Left ventricle myocardium superior (tissue), 1 donor: ENCODE measurements at regions not wholly inside any gene's neighbourhood (a gene's known extent, or its start where the extent isn't known, plus 50 kb on each side); places are given as distances from the start of the nearest gene placed in this dataset.

ENCODE experiments used
- ATAC-seq: fragments of 200-7000 bp; cut with Tn5 transposase; one replicate; pipeline ENCODE4 v1.9.1; 2020; ENCODE audit warnings: mild to moderate bottlenecking, moderate library complexity
- DNase-seq: peaks from one replicate; pipeline ENCODE4 v3.0.0-alpha.2; 2020
- intact Hi-C: fragments of 100-400 bp; cut with micrococcal nuclease; formaldehyde crosslinking; loops from one replicate; pipeline ENCODE4 v1.11.0; 2022
- donor health status: DM: no; HTN: yes; CAD: no; lungs with severe emphysema.

DNA sequence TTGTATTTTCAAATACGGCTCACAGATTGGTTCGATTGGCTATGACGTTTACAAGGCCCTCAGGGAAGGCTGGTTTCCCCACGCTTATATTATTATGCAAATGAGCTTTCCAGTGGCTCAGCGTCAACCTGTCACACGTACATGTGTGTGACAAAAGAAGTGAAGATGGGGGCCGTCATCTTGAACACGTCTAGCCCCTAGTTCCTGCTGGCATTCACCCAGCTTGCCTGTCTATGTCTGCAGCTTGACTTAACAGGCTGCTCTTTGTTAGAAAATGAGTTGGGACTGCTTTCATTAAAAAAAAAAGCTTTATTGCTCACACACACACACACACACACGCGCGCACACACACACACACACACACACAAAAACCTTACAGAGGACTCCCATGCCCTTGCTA, 283.6 kb upstream of the CTSO start:
- DNase-seq (no peak), ATAC-seq (no peak)
- intact Hi-C loops, result no loop called here

DNA sequence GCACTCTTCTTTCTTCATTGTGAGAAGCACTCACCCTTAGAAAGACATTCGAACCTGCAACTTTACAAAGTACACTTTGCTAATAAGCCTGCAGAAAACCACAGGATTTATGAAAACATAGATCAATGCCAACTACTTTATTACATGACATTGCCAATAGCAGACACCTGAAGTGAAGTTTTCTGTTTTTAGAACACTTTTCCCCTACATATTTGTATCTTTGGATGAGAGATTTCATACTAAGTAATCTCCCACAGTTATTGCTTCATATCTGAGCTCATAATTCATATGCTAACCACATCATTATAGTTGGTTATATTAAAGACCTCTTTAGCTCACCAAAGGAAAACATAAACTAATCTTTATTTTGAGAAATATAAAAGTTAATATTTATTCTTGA, 276.5 kb upstream of the CTSO start:
- ATAC-seq (no peak), DNase-seq (no peak)
- intact Hi-C loops, result no loop called here

DNA sequence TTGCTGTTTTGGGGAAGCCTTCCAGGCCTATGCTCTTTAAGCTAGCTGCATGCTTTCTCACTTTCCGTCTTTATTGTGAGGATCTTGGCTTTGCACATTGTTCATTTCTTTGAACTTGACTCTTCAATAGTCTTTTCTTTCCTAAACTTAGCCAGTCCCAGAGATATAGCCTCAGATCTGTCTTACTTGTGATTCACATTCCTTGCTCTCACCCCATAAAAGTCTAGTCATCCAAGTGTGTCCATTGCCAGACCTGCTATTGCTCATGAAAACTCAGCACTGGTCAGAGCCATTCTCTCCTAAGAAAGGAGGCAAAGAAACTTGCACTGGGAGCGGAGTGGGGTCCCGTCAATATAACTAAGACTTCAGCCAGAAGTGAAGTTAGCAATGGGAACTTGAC, 275.0 kb upstream of the CTSO start:
- ATAC-seq, result no peak
- no peak for DNase-seq
- intact Hi-C loops, result no loop called here

DNA sequence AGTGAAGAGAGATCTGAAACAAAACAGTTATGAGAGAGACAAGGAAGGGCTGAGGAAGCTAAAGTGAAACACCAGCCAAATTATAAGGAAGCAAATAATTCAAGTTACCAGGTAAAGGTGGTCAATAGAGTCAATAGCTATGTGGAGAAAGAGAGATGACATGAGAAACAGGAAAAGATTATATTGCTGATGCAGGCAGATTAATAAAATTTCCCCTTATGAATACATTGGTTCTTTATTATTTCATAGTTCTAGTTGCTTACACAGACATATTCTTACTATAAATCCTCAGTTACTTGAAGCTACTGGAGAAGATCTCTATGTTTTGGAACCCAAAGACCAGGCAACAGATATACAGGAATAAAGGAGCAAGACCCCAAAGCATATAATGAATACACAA, 273.7 kb upstream of the CTSO start:
- ATAC-seq (no peak), DNase-seq (no peak)
- intact Hi-C loops, result no loop called here

DNA sequence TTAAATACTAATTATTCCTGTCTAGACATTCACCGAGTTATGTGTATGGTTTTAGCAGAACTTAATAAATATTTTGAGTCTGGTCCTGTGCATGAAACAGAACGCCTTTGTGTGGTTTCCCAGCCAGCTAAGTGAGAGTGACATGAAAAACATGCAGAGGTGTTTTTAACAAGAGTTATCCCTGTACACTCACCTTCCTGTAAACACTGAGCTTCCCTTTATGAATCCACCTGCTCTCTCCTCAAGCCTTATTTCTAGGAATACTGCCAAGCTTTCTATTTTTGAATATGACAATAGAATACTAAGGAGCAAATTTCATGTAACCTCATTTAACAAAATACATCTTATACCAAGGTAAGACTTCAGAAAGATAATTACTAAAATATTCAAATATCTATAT, 270.3 kb upstream of the CTSO start:
- intact Hi-C loops, result no loop called here
- ATAC-seq (no peak), DNase-seq (no peak)

DNA sequence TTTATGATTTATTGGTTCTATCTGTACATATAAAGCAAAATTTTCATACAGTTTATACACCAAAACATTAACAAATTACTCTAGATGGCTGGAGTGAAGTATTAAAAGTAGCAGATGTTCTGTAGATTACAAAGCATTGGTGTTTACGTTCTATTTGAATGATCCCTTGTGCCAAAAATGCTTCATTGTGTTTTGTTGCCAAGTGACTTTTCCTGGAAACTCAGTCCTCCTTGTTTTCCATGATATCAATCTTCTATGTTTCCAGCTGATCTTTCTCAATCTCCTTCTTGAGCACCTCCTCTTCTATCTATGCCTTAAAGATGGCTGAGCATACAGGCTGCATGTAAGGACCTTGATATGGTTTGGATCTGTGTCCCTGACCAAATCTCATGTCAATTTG, 263.6 kb upstream of the CTSO start:
- no peak for ATAC-seq
- DNase-seq, result no peak
- intact Hi-C loops, result no loop called here

DNA sequence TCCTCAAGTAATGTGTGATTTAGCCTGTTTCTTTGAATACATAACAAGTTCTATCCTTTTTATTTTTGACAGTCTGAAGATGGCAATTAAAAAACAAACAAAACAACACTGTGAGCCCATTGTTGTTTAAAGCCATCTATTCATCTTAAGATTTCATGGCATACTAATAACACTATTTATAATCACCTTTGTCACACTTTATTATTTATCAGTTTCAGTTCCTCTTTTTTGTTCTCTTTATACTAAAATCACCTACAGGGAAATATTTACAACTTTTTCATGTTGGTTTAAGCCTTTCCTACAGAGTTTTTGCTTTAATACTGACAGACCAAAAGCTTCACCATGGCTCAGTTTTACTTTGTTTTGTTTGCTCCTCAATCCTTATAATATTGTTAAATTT, 247.4 kb upstream of the CTSO start:
- intact Hi-C loops, result no loop called here
- ATAC-seq (no peak), DNase-seq (no peak)

DNA sequence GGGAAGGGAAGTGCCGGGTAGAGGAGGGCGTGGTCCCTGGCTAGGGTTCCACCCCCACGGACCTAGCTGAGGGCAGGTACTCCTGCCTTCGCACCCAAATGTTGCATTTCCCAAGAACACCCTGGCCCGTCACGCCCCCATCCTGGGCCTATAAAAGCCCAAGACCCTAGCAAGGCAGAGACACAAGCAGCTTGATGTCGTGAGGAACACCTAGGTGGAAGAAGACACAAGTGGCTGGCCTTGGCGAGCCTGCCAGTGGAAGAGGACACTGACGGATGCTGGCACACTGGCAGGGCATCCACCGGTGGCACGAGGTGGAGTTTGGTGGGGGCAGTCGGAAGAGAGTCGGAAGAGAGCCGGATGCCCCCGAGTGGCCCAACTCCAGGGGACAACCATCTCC, 244.8 kb upstream of the CTSO start:
- intact Hi-C loops, result no loop called here
- ATAC-seq (no peak), DNase-seq (no peak)

DNA sequence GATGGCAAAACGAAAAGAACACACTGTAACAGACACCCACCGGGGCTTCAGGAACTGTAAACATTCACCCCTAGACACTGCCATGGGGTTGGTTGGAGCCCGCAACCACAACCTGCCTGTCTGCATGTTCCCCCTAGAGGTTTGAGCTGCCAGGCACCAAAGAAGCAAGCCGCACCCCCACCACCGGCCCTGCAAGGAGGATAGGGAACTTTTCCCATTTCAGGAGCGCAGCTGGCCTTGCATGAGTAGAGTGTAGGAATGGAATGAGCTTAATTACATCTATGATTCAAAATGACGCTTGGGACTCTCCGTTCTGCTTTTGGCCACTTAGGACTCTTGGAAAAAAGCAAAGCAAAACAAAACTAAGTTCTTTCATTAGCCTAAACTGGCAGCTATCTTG, 243.6 kb upstream of the CTSO start:
- ATAC-seq (no peak), DNase-seq (no peak)
- intact Hi-C loops, result no loop called here

DNA sequence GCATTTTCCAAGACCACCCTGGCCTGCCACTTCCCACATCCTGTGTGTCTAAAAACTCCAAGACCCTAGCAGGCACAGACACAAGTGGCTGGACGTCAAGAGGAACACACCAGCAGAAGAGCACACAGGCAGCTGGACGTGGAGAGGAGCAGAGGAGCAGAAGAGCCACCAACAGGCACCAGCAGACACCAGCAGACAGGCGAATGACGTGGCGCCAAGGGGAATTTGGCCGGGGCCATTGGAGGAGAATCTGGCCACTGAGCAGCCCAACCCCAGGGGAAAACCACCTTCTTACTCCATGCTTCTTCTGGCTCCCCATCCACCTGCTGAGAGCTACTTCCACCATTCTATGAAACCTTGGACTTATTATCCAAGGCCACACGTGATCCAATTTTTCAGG, 243.1 kb upstream of the CTSO start:
- DNase-seq, result no peak
- ATAC-seq, result no peak
- intact Hi-C loops, result no loop called here

DNA sequence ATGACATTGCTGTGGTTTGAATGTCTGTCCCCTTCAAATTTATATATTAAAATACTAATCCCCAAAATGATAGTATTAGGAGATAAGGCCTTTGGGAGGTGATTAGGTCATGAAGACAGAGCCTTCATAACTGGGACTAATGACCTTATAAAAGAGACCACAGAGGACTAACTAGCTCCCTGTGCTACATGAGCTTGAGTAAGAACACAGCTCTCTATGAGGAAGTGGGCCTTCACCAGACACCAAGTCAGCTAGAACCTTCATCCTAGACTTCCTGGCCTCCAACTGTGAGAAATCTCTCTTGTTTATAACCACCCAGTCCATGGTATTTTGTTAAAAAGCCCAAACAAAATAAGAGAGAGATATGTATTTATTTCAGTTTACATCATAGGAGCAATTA, 242.2 kb upstream of the CTSO start:
- ATAC-seq, result no peak
- DNase-seq, result no peak
- intact Hi-C loops, result no loop called here

DNA sequence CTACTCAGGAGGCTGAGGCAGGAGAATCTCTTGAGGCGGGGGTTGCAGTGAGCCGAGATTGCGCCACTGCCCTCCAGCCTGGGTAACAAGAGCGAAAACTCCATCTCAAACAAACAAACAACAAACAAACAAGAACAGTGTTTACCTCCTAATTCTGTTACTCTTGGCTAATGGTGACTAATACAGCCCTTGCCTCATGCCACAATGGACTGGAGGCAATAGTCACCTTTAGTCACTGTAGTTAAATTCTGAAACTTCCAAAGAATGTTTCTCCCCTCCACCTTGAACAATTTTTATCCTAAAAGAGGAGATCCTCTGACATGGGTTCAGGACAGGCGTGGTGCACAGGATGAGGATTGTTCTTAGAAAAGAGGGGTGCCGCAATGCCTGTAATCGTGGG, 241.2 kb upstream of the CTSO start:
- ATAC-seq (no peak), DNase-seq (no peak)
- intact Hi-C loops, result no loop called here

DNA sequence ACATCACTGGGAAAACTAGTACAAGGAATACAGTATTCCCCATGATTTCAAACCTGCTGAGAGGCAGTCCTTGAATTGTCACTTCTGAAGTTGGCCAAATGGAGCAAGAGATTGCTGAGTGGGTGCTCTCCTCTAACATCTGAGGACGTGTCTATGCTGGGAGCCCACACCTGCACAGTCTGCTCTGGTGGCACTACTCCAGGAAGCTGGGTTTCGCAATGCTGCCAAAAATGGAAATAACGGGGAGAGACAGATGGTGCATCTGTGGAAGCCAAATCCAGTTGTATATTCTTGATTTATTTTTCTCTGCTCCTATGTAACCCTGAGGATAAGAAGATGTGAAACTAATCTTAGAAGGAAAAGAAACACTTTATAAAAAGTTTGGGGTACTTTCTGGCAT, 240.1 kb upstream of the CTSO start:
- ATAC-seq (no peak), DNase-seq (no peak)
- intact Hi-C loops, result no loop called here

DNA sequence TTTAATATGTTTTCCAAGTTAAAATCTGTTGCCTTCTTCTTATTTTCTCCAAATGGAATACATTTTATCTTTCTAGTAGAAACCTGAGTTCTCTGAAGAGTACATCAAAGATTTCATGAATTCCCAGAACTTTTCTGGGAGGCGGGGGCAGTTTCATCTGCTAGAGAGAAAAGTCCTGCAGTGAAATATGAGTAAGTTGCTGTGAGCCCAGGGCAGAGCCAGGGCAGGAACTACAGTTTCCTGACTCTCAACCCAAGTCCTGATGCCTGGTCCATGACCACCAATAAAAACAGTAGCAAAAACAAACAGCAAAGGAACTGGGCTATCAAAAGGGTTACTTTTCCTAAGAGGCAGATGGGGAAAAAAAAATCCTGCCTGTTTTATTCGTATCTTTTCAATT, 239.4 kb upstream of the CTSO start:
- intact Hi-C loops, result no loop called here
- DNase-seq (no peak), ATAC-seq (no peak)

DNA sequence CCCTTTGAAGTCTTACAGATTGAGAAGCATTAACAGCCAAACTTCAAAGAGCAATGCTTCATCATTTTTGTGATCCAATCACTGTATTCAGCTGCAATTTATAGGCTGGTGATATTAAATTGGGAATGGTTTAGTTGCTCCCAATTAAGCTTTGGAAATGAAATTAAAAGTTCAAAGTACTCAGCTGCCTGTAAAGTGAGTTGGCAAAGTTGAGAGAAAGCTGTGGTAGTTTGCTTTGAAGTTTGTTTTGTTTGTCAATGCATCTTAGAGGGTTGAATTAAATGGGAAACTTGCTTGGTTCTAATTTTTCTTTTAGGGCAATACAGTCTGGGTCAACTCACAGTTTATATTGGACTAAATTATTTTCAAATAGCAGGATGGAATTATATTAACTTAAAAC, 238.4 kb upstream of the CTSO start:
- intact Hi-C loops, result no loop called here
- no peak for ATAC-seq
- DNase-seq, result no peak

DNA sequence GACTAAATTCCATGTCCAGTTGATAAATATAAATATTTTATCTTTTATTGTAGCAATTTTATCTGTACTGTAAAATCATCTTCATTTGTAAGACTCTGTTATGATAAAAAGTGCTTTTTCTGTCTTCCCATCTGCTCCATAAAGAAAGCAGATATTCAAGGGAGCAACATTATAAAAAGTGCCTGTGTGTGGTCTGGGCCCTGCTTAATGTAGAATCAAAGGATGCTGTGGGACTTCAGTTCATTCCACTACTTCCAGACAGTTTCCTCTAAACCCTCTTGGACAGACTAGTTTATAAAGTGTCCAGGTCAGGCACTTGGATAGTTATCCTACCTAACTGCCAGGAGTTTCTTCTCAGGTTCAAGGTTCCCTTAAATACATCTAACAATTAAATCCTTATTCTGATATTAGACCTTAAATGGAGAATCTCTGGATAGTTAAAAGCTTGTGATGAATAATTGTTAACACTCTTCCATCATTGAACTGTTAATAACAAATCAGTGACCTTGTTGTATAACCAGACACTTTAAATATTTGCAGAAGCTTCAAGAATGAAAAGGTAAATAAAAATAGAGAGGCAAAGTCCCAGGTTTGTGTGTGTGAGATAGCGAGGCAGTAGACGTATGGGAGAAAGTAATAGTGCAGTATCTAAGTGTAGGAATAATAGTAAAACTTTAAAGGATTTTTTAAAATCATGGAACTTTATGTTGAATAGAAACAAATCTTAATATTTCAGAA, 237.5 kb upstream of the CTSO start:
- DNase-seq, result no peak
- no peak for ATAC-seq
- intact Hi-C loops, result no loop called here

DNA sequence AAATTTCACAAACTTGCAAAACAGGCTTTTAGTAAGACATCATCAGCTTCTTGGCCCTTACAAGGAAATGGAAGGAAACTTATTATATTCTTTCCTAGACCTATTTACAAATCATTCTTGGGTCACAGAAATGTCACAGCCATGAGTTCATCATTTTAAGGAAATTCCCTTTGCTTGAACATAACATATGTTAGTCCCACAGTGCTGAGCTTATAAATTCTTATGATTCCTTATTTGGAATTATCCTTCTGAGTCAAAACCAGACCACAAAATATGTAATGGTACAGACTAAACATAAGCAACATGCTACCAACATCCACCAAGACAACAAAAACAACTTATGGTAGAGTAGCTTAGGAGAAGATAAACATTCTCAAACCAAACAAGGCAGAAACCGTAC, 236.9 kb upstream of the CTSO start:
- ATAC-seq, result no peak
- intact Hi-C loops, result no loop called here

DNA sequence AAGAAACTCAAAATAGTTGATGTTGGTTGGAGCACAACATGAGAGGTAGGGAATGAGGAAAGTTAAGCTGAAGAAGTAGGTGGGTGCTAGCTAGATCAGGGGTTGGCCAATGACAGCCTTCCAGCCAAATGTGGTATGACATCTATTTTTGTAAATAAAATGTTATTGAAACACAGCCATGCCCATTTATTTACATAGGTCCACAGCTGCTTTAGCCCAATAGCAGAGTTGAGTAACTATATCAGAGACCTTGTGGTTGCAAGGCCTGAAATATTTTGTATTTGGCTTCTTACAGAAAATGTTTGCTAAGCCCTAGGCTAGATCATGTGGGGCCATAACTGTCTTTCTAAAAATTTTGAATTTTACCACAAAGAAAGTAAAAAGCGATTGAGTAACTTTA, 234.9 kb upstream of the CTSO start:
- ATAC-seq (no peak), DNase-seq (no peak)
- intact Hi-C loops, result no loop called here

More for the DNA sequence above, 236.9 kb upstream of the CTSO start:
- DNase-seq, result no peak

DNA sequence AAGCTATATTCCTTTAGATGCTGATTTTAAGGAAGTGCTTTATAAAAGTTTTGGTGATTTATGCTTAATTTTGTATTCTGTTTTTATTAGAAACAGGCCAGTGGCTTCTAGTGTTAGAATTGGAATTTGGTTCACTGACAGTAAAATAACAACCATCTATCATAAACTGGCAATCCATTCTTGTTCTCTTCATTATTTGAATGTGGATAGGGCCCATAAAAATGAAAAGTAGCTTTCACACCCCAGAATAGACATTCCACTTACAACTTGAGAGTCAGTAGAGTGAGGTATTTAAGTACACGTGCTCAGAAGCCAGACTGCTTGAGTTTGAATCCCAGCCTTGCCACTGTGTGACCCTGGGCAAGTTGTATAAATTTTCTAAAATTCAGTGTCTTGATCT, 232.4 kb upstream of the CTSO start:
- no peak for DNase-seq
- no peak for ATAC-seq
- intact Hi-C loops, result no loop called here

DNA sequence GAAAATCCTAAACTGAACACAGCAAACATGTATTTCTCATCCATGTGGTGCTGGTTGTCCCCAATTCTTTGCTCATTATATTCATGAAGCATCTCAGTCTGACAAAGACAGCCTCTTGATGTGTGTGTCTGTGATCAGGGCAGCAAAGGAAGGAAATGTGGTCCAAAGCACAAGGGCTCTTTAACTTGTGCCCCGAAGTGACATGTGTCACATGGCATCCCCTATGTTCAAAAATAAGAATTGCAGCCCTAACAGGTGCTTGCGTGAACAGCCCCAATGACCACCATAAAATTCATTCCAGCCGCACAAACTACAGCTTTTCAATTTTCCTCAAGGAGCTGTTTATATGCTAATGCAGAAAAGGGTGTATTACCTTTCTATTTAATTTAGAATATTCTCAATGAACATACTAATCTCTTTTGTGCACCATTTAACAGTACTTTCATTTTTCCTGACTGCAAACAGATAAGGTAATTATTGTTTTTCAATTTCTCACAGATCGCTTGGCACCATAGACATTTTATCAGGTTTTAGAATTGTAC, 231.9 kb upstream of the CTSO start:
- intact Hi-C loops, result no loop called here
- DNase-seq, result no peak
- ATAC-seq, result no peak

DNA sequence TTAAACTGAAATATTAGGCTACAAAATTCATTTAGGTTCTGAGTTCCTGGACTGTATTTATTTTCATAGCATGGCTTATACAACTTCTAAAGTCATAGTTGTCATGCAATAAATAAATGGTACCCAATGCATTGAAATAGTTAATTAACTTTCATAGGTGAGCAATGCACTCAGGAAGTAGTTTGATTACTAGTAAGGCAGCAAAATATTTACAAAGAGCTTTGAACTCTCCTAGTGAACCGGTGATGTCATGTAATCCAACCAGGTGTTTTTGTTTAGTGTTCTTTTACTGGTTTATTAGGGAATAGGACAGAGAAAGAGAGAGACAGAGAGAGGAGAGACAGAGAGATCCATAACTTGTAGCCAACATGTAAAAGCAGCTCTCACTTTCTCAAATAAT, 228.6 kb upstream of the CTSO start:
- intact Hi-C loops, result no loop called here
- ATAC-seq, result no peak

DNA sequence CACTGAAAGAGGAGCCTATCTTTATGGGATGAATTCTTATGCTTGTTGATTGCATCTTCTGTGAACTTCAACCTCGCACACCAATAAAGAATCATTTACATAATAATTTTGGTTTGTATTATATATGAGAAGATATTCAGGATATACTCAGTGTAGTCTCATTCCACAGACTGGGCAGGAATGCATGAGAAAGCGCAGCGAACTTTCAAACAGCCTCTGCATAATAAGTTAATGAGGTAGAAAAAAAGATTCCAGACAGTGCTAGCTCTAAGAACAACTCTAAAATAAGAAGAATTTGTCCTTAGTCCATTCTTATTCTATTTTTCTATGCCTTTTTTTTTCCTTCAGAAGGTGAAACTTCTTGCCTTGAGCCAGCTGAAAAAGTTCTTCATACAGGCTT, 224.3 kb upstream of the CTSO start:
- ATAC-seq (no peak), DNase-seq (no peak)

More for the DNA sequence above, 228.6 kb upstream of the CTSO start:
- no peak for DNase-seq

More for the DNA sequence above, 224.3 kb upstream of the CTSO start:
- intact Hi-C loops, result no loop called here
